ENCODE measurements at regions not wholly inside any gene's neighbourhood (a gene's known extent, or its start where the extent isn't known, plus 50 kb on each side); places are given as distances from the start of the nearest gene placed in this dataset.

DNA sequence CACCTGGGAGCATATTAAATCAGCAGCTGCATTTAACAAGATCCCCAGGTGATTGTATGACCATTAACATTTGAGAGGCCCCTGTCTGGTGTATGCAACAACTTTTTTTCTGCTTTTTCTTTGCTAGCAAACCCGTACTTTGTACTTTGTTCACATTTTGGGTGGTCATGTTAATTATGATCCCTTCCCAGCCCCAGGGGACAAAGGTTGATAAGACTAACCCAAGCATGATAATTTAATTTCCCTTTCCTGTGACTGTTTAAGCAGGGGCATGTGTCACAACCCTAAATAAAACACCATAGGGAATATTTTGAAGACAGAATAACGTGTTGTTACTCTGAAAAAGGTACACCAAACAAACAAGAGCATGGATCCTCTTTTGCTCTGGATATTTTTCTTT lies 332.0 kb downstream of the PCDH18 start:
- no peak for DNase-seq

DNA sequence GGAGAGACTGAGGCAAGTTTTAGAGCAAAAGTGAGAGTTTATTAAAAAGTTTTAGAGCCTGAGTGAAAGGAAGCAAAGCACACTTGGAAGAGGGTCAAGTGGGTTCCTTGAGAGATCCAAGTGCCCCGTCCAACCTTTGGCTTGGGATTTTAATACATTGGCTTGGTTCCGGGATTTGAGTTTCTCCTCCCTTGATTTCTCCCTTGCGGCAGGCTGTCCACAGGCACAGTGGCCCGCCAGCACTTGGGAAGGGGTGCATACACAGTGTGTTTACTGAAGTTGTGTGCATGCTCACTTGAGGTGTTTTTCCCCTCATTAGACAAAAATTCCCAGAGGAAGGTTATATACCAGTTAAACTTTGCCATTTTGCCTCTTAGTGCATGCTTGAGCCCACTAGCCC lies 333.5 kb downstream of the PCDH18 start:
- no peak for DNase-seq

DNA sequence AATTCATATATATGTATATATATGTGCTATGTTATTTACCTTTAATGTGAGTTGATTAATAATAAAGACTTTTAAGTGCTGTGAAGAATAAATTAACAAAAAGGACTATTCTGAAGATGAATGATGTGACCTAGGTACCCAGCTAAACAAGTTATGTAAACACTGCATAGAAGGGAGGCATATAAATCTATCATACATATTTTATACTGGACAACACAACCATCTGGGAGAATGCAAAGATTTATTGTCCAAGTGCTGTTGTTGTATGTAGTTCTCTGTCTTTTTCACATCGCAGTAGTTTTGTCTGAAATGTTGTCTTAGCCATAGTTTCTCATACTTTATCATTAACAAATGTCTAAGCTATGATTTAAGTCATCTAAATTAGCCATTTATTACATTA lies 337.6 kb downstream of the PCDH18 start:
- DNase-seq: no peak

DNA sequence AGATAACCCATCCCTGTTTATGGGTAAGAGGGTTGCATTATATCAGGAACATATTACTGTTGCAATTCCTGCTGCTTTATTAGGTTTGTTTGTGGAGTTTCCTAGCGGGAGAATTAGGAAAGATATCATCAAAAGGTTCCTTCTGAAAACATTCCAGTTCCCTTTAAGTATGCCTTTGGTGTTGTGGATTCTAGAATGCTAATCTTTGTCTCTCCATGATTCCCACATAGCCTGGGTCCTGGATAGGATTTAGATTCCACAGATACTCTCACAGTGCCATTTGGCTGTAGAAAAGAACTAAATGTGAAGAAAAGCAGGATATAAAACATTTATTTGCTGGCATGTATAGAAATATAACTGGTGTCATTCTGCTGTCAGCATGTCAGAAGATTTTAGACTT lies 338.7 kb downstream of the PCDH18 start:
- DNase-seq: no peak

DNA sequence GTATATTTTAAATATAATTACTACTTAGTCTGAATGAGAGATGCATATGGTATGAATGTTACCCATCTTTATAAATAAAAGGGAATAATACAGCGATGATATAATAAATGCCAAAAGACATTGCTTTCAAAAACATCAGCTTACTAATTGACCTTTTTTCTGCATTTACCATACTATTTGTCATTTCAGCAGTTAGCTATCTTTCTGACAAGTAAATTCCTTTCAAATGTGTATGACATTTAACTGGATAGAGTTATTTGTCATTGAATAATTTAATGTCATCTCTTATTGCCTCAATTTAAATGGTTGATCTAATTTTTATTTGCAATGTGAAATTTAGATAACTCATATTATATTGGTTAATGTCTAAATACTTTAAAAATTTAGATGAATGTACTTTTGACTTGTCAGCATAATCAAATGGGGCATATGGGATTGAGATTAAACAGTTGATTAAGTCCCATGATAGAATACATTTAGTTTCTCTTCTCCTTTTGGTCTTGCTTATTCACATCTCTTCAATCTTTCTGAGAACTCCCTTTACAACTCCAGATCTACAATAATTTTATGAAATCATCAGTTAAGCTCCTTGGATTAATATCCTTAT lies 350.9 kb downstream of the PCDH18 start:
- DNase-seq: no peak

DNA sequence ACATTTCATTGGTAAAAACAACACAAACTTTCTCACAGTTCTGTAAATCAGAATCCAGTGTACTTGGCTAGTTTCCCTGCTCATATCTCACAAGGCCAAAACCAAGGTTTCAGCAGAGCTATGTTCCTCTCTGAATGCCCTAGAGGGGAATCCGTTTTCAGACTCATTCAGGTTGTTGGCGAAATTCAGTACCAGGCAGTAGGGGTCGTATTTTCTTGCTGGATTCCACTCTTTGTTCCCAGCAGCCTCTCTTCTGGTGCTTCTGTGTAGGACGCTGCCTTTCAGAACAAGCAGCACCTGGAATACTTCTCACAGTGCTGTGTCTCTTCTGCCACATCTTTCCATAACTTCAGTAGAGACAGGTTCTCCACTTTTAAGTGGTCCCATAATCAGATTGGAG lies 351.9 kb downstream of the PCDH18 start:
- DNase-seq: no peak

DNA sequence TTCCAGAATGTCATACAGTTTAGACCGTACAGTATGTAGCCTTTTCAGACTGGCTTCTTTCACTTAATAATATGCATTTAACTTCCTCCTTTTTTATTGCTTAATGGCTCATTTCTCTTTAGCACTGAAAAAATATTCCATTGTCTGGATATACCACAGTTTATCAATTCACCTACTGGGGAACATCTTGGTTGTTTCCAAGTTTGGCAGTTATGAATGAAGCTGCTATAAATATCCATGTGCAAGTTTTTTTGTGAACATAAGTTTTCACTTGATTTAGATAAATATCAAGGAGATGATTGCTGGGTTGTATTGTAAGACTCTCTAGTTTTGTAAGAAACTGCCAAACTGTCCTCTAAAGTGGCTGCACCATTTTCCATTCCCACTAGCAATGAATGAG lies 375.5 kb downstream of the PCDH18 start:
- no peak for DNase-seq

DNA sequence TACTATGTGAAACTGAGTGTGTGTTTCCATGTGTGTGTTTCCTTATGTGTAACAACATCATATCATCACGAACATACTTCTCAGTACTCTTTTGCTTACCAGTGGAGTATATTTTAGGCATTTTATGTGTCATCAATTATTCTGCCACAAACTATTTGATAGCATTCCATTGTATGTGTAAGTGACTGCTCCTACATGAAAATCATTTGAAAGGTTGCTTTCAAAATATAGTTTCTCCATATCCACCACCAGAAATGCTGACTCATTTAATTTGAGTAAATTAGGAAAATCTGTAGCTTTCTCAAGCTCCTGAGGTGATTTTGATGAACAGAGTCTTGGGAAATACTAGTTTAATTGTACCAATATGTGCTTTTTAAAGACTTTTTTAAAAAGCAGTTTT lies 376.2 kb downstream of the PCDH18 start:
- DNase-seq: no peak

DNA sequence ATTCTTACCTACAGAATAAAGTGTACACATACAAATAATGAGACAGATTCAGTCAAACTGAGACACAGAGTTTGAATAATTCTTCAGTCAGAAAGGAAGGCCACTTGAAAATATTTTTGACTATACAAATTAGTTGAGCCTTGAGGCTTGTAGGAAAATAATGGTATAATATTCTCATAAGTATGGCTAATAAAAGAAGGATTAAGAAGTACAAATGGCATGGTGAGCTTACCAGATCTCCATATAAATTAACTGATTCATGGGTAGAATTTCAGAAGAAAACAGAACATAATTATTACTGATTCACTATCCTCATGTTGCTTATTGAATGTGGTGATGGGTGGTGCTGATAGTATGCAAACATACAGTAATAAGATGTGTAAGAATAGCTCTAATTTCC lies 401.1 kb downstream of the PCDH18 start:
- no peak for DNase-seq

DNA sequence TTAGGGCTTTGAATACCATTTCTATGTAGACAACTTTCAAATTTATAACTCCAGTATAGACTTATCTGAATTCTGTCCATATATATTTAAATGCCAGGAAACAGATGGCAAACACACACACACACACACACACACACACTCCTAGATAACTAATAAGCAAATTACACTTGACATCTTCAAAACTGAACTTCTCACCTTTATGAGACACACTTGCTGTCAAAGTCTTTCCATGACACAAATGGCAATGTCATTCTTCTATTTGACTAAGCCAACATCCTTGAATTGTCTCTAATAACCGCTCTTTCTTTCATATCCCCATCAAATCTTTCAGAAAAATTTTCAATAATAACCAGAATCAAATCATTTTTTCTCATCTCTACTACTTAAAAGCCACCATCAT lies 402.4 kb downstream of the PCDH18 start:
- no peak for DNase-seq

DNA sequence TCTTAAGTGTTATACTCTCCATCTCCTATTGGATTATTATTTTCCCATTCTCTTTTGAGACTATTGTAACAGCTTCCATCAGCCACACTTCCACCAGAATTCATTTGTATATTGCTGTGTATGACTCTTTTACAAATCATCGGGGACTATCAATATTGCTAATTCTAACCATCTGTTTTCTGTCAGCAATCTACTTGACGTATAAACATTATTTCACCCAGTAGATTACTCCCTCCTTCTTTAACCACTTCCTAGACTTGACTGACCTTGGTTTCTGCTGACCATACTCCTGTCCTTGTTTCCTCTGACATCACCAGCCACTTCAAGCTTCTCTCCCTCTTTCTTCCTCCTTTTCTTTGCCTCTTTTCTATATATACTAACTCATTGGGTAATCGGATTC lies 402.9 kb downstream of the PCDH18 start:
- peak; percentile 44 for DNase-seq

DNA sequence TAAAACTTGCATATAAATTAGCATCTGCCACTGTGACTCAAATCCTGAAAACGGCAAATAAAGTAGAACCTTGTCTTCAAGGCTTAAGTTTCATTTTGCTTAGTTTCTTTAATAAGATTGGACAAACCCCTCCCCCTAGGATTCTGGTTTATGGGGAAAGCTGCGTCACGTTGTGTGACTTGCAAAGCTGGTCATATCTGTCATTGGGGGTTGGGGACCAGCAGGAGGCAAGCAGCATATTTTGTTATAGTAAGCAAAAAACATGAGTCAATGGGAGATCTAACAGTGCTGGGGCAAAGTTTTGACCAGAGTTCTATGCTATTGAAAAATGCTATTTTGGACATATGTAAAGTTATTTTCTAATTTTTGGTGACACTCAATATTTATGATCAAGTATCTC lies 407.3 kb downstream of the PCDH18 start:
- DNase-seq: peak; percentile 16

DNA sequence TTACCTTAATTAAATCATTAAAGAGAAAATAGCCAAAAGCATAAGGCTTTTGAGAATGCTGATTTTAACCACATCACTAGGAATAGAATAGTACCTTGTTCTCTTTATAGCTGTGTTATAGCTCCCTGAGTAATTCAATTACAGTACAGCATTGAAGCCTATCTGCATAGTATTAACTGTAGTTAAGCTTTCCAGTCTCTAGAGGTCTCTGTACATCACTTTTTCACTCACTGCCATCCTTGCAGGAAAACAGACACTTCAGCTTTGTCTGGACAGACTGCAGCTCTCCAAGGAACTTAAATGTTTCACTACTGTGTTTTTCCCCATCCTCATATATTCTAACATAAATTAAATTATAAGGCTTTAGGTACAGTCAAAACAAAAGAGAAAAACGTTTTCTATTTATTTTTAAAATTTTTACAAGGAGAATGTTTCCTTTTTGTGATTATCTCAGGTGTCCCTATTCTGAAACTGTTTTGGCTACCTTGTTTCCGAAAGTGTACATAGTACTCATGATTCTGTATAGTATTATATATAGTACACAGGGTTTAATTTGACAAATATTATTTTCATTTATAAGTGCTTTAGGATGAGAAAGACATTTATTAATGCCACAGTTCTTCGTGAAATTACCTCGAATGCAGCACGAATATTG lies 407.9 kb downstream of the PCDH18 start:
- peak; percentile 73 for DNase-seq

DNA sequence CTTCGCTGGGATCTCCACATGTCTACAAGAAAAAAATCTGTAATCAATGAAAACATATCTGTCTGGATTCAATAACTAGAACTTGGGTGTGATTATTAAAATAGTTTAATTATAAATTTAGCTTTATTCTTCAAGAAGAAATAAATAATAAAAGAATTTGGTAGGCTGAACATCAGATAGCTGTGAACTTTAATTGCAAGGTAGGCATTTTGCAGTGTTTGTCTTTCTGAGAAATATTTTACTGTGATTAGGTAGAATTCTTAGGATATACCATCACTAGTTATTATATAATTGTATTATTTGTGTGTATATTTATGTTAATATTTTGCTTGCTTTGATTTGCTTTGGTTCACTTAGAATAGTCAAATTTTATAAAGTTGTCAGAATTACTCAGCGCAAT lies 409.4 kb downstream of the PCDH18 start:
- DNase-seq: no peak

DNA sequence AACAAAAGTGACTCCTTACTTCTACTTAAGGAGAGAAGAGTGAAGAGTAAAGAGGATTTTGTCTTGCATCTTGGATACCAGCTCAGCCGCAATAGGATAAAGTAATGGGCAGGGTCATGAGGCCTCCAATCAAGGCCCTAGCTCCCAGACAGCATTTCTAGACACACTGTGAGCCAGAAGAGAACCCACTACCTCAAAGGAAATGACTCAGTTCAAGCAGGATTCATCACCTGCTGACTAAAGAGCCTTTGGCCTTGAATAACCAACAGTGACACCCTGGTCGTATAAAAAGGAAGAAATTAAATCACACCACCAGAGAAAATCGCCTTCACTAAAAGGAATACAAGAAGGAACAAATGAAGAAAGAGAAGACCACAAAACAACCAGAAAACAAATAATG lies 416.1 kb downstream of the PCDH18 start:
- no peak for DNase-seq

DNA sequence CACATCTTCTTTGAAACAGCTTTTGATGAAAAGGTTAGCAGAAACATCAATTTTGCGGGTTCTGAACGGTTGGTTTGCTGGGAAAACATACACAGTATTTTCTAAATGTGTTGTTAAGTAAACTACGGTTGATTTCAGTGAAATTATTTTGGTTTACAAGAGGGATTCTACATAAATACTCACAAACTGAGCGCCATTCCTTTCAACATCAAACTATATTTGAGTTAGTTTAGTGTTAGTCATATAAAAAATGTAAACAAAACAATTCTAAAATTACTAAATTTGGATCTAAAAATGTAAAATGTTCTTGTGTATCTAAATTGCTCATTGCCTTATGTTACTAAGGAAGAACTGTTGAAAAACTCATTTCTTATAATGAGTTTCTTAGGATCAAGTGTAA lies 425.6 kb downstream of the PCDH18 start:
- DNase-seq: no peak

DNA sequence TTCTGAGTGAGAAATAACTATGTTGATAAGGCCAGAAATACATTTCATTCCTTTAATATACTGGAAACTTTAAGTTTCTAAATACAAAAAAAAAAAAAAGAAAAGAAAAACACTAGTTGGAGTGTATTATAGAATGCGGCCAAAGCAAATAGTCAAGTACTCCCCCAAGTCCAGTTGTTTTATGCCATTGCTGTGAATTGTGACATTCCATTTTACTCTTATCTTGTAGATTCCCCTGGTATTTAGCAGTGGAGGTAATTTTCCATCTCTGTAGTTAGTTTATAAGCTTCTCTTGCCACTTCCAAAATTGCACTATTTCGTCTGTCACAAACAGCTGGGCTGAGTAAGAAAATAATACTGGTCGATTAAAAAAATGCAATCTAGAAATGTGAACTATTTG lies 426.0 kb downstream of the PCDH18 start:
- DNase-seq: no peak

DNA sequence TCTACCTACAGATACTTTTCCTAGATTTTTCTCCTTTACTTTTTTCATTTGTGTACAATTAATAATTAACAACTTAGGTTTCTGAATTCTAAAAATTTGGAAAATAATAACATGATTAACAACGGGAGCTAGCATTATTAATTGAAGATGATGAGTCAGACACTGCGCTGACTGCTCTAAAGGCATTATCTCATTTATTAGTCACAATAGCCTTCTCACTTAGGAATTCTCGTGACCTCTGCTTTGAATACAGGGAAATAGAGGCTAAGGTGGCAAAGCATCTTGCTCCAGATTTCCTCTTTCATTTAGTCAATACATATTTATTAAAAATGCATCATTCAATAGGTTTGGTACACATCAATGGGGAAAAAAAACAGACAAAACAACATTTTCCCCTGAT lies 441.3 kb downstream of the PCDH18 start:
- no peak for DNase-seq

DNA sequence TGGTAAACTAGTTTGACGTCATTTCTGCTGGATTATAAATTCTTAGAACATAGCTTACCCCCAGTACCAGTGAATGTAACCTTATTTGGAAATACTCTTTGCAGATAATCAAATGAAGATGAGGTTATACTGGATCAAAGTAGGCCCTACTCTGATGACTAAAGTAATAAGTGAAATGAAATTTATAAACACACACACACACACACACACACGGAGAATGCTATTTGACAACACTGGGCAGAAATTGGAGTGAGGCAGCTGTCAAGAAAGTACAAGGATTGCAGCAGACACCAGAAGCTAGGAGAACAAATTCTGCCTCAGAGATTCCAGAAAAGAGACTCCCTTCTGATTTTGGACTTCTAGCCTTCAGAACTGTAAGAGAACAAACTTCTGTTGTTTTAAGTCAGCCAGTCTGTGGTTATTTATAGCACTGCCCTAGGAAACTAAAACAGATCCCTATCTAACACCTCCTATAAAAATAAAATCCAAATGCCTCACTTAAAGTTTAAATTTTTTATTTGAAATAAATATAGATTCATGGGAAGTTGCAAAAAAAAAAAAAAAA lies 448.6 kb downstream of the PCDH18 start:
- no peak for DNase-seq

DNA sequence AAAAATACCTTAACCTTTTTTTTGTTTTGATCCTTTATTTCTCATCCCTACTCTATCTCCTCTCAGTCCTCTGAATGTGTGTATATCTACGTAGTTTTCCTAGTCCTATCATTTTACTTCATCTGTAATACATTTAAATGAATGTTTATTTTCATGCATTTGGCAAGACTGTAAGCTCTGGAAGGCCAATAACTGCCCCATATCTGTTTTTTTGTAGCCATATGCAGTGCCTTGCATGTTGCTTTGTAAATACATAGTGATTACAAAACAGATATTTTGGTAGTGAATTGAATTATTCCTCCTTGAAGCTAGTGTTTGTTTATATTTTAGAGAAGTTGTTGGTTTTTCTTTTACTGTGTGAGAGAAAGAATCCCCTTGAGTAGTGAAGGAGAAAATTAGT lies 450.2 kb downstream of the PCDH18 start:
- no peak for DNase-seq

DNA sequence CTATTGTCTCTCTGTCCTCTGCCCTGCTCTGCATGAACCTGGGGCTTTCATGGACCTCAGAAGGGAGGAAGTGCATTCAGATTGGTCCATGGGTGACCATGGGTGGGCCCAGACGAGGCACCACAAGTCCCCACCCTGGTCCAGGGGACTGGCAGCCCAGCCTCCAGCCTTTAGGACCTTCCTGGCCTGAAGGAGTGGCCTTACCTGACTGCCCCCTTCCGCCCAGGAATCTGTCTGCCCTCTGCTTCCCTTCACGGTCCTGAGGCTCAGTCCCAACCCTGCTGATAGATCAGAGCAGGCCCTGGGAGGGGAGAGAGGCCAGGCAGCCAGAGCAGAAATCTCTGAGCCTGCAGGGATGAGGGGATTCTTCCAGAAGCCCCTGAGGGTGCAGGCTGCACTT lies 455.4 kb downstream of the PCDH18 start:
- no peak for DNase-seq

DNA sequence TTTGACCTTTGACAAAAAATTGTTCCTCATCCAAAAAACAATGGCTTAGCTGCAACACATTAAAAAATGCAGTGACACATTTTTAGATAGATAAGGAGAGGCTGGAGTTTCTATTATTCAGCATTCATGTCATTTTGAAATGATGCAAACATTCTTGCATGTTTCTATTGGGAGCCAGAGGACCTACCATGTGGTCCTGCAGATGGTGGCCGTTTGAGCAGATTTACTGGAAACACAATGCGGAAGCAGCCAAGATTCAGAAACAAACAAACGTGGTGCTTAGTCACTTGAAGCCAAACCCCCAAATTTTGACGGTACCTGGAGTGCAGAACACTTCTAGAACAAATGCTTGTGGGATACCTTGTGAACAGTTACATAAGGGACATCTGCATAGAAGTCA lies 456.7 kb downstream of the PCDH18 start:
- DNase-seq: no peak

DNA sequence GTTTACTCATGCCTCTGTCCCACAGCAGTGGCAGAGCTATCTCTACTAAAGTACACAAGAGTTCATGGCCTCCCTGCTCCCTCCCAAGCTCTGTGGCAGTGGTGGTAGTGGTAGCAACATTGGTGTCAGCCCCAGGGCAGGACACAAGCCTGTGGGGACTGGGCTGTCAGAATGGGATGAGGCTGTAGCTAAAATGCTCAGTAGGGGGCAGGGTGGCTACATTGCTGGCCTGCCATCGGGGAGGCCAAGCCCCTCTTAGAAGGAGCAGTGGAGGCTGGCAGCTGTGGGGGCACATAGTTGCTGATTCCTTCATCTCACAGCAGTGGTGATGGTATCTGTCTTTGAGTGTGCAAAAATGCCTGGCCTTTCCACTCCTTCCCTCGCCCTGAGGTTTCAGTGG lies 461.7 kb downstream of the PCDH18 start:
- DNase-seq: no peak

DNA sequence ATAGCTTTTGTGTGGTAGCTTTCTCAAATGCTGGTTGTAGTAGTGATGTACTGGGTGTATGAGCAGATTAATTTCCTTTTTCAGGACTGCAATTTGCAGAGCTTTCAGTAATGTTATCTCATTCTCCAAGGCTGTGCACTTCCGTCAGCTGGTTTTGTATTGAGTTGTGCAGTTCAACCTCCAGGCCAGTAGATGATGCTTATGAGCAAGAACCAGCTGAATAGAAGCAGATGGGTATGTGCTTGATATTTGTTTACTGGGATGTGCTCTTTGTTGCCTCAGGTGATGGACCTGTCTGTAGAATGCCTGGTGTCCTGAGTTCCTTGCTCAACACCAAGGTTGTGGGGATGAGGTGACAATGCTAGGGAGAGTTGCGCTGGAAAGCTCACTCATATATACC lies 462.8 kb downstream of the PCDH18 start:
- DNase-seq: no peak

DNA sequence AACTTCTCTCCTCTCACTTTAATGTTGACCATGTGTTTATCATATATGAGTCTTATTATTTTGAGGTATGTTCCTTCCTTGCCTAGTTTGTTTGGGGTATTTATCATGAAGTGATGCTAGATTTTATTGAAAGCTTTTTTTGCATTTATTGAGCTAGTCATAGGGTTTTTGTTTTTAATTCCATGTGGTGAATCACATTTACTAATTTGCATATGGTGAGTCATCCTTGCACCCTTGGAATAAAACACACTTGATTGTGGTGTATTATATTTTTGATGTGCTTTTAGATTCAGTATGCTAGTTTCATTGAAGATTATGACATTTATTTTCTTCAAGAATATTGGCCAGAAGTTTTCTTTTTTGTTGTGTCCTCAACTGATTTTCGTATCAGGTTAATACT lies 464.6 kb downstream of the PCDH18 start:
- no peak for DNase-seq

All from skin of body (tissue), 1 donor.